ENCODE measurements at regions not wholly inside any gene's neighbourhood (a gene's known extent, or its start where the extent isn't known, plus 50 kb on each side); places are given as distances from the start of the nearest gene placed in this dataset.

DNA sequence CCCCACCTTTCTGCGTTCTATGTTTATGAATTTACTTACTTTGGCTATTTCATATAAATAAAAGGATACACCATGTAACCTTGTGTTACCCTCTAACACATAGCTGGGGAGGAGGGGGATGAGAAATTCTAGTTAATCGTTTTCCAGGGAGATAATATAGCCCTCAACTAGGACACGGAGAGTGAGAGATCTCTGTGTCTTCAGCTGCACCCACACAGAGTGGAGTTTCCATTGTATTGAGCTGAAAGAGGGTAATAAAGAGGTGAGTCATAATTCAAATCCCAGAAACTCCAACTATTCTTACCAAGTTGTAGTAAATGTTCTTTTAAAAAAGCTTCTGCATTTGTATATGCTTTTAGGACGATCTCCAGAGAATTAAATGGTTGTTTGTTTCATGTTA is 110.1 kb upstream of the SULT1C3 start:
- Mint-ChIP-seq H3K27me3 (ENCODE audit: unreplicated experiment) (peaks cover 2% of the 10 kb centered on the region), H3K4me1 (ENCODE audit: unreplicated experiment) (no peaks in the 10 kb centered on the region), H3K36me3 (ENCODE audit: low read depth, unreplicated experiment) (peaks cover 11% of the 10 kb centered on the region), H3K4me3 (ENCODE audit: unreplicated experiment) (no peak overlapping the region), H3K27ac (ENCODE audit: unreplicated experiment) (no peak overlapping the region), H3K9me3 (ENCODE audit: unreplicated experiment) (no peaks in the 10 kb centered on the region)
- TF ChIP-seq CTCF (IDR thresholded peaks at IDR 0.05; ENCODE audit: unreplicated experiment): no peak
- DNase-seq (ENCODE audit: low spot score): no peak

- TF ChIP-seq CTCF (IDR thresholded peaks at IDR 0.05; ENCODE audit: unreplicated experiment): no peak
- H3K4me3 Mint-ChIP-seq (ENCODE audit: unreplicated experiment): peak overlapping the region; percentile 10
- H3K4me1 Mint-ChIP-seq (ENCODE audit: unreplicated experiment): no peaks in the 10 kb centered on the region
- H3K9me3 Mint-ChIP-seq (ENCODE audit: unreplicated experiment): no peaks in the 10 kb centered on the region
- no peak overlapping the region for H3K27ac Mint-ChIP-seq (ENCODE audit: unreplicated experiment)
- H3K36me3 Mint-ChIP-seq (ENCODE audit: low read depth, unreplicated experiment): peaks cover 11% of the 10 kb centered on the region
- DNase-seq (ENCODE audit: low spot score): no peak
- H3K27me3 Mint-ChIP-seq (ENCODE audit: unreplicated experiment): peaks cover 2% of the 10 kb centered on the region
These were observed 106.3 kb upstream of the SULT1C3 start for GRCh38 chr2:108133457-108133856.

GRCh38 chr2:108139521-108139920 is 100.2 kb upstream of the SULT1C3 start:
- no peaks in the 10 kb centered on the region for H3K4me1 Mint-ChIP-seq (ENCODE audit: unreplicated experiment)
- H3K27me3 Mint-ChIP-seq (ENCODE audit: unreplicated experiment): no peaks in the 10 kb centered on the region
- H3K27ac Mint-ChIP-seq (ENCODE audit: unreplicated experiment): no peak overlapping the region
- TF ChIP-seq CTCF (IDR thresholded peaks at IDR 0.05; ENCODE audit: unreplicated experiment): no peak
- H3K9me3 Mint-ChIP-seq (ENCODE audit: unreplicated experiment): no peaks in the 10 kb centered on the region
- DNase-seq (ENCODE audit: low spot score): no peak
- no peaks in the 10 kb centered on the region for H3K36me3 Mint-ChIP-seq (ENCODE audit: low read depth, unreplicated experiment)
- H3K4me3 Mint-ChIP-seq (ENCODE audit: unreplicated experiment): no peak overlapping the region

DNA sequence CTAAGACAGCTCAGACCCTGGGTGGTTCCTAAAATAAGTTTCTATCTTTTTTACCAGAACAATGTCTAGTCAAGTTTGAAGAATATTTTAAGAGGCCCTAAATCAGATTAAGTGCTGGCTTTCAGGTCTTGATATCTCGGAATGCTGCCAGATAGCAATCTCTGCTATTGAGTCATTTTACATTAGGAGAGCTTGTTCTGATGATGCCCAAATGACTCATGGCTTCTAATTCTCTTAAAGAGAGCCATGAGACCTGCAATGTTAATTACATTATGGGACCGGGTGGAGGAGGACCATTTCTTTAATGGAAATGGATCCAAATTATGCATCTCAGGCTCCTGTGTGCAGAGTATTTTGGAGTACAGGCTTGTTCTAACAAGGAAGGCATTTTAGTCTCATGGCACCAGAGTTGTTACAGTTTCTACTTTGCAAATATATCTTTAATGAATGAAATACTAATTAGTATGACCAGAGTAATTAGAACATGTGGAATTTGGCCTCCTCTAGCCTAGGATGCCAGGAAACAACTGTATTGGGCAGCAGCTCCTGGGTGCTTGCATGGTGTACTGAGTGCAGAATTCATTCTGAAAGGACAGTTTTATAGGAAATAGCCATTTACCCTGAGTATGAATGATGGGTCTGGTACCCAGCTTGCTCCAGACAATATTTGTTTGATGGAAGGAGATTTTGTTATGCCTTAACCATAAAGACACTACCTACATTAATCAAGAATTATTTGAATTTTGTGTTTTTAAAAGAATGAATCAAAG is 94.0 kb upstream of the SULT1C3 start:
- DNase-seq (ENCODE audit: low spot score): no peak
- H3K9me3 Mint-ChIP-seq (ENCODE audit: unreplicated experiment): no peaks in the 10 kb centered on the region
- H3K36me3 Mint-ChIP-seq (ENCODE audit: low read depth, unreplicated experiment): no peaks in the 10 kb centered on the region
- no peaks in the 10 kb centered on the region for H3K4me1 Mint-ChIP-seq (ENCODE audit: unreplicated experiment)
- no peak for TF ChIP-seq CTCF (IDR thresholded peaks at IDR 0.05; ENCODE audit: unreplicated experiment)
- H3K27me3 Mint-ChIP-seq (ENCODE audit: unreplicated experiment): no peaks in the 10 kb centered on the region
- H3K27ac Mint-ChIP-seq (ENCODE audit: unreplicated experiment): no peak overlapping the region
- no peak overlapping the region for H3K4me3 Mint-ChIP-seq (ENCODE audit: unreplicated experiment)

DNA sequence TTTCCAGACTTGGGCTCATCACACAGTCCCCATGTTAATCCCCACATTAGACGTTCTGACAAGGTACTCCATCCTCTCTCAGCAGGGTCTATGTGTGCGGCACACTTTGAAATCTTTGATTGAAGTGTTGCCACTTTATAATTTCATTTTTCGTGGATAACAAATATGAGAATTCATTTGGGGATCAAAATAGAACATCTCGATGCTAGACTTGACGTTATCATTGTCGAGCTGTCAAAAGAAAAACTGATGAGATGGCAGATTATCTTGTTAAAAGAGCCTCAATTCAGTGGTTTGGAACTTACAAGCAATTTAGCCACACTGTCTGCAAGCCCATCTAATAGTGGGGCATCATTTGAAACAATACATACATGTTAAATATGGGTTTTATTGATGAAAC is 91.2 kb upstream of the SULT1C3 start:
- H3K36me3 Mint-ChIP-seq (ENCODE audit: low read depth, unreplicated experiment): peaks cover 2% of the 10 kb centered on the region
- H3K27me3 Mint-ChIP-seq (ENCODE audit: unreplicated experiment): peaks cover 2% of the 10 kb centered on the region
- H3K9me3 Mint-ChIP-seq (ENCODE audit: unreplicated experiment): no peaks in the 10 kb centered on the region
- DNase-seq (ENCODE audit: low spot score): no peak
- no peak for TF ChIP-seq CTCF (IDR thresholded peaks at IDR 0.05; ENCODE audit: unreplicated experiment)
- no peak overlapping the region for H3K27ac Mint-ChIP-seq (ENCODE audit: unreplicated experiment)
- no peak overlapping the region for H3K4me3 Mint-ChIP-seq (ENCODE audit: unreplicated experiment)
- H3K4me1 Mint-ChIP-seq (ENCODE audit: unreplicated experiment): no peaks in the 10 kb centered on the region

All from endothelial cell (in vitro differentiated cells).